Right lobe of liver (tissue), 6 donors: ENCODE measurements at regions not wholly inside any gene's neighbourhood (a gene's known extent, or its start where the extent isn't known, plus 50 kb on each side); places are given as distances from the start of the nearest gene placed in this dataset.

Source experiments
- ATAC-seq, 4 donors: fragments of 200-7000 bp; cut with Tn5 transposase; one replicate each; pipeline ENCODE4 v1.9.1; 2020; ENCODE audit warnings: mild to moderate bottlenecking in 4 of 4, moderate library complexity in 4 of 4
- DNase-seq, 3 donors: peaks; one replicate each; pipeline ENCODE4 v3.0.0-alpha.2; 2020
- H3K27ac ChIP-seq, 3 donors: fragments of 200-600 bp; one replicate each; pipeline ENCODE4 v1.8.0; 2022
- H3K27me3 ChIP-seq, 2 donors: fragments of 200-600 bp; one replicate each; pipeline ENCODE4 v1.8.0; 2022
- H3K36me3 ChIP-seq, 4 donors: fragments of 200-600 bp; sonication (generic) in 1 of 4; one replicate each; pipeline versions ENCODE4 v1.5.1 to v1.8.0; 2017 to 2022; ENCODE audit warnings: control low read depth in 1 of 4
- H3K4me1 ChIP-seq, 4 donors: fragments of 200-600 bp; sonication (generic) in 1 of 4; one replicate each; pipeline versions ENCODE4 v1.5.1 to v1.8.0; 2017 to 2022; ENCODE audit warnings: control low read depth in 1 of 4
- H3K4me3 ChIP-seq, 3 donors: fragments of 200-600 bp; one replicate each; pipeline ENCODE4 v1.8.0; 2022
- H3K9me3 ChIP-seq, 4 donors: fragments of 200-600 bp; sonication (generic) in 1 of 4; one replicate each; pipeline versions ENCODE4 v1.5.1 to v1.8.0; 2017 to 2022; ENCODE audit warnings: control low read depth in 1 of 4
- CTCF ChIP-seq, 4 donors: fragments of 200-600 bp in 3 of 4; fragments of 450-650 bp in 1 of 4; IDR thresholded peaks; one replicate each; pipeline versions ENCODE4 v1.5.1 to v1.8.0; 2016 to 2022; ENCODE audit warnings: antibody characterized with exemption in 4 of 4, mild to moderate bottlenecking in 2 of 4
- POLR2A ChIP-seq: fragments of 450-650 bp; IDR thresholded peaks from one replicate; pipeline ENCODE4 v1.6.1; 2017; ENCODE audit warnings: antibody characterized with exemption, mild to moderate bottlenecking
- WGBS: methylation state at CpG from one replicate; pipeline ENCODE4 v1.1.6; 2018; ENCODE audit warnings: low coverage, low lambda C conversion rate; ENCODE audit not compliant: insufficient coverage; ENCODE audit errors: missing lambda C conversion rate; 5-methylcytosine and 5-hydroxymethylcytosine counted together
- intact Hi-C, 2 donors: fragments of 100-400 bp; cut with DNase I; formaldehyde crosslinking; loops; one replicate each; pipeline versions ENCODE4 v1.11.2 to v1.14.1; 2022
- donor health status: DM: no; HTN: yes; CAD: no.
- donor health status: DM: no; HTN: no; CAD: no.
- donor health status: DM: no; HTN: no; CAD: no.
- donor health status: DM: no; HTN: yes; CAD: no.
- donor health status: DM: no; HTN: yes; CAD: no.

GRCh38 chr21:27062443-27062842 is 95.6 kb upstream of the ADAMTS5 start:
- intact Hi-C loops: no loop called here
- no peak for ATAC-seq
- 40% methylated on average over 1 of the region's 1 CpG for WGBS
- Histone ChIP-seq H3K27ac (no peak overlapping the region), H3K9me3 (no peaks in the 10 kb centered on the region), H3K27me3 (no peaks in the 10 kb centered on the region), H3K4me1 (no peaks in the 10 kb centered on the region), H3K36me3 (no peaks in the 10 kb centered on the region), H3K4me3 (no peak overlapping the region)
- DNase-seq: no peak
- TF ChIP-seq CTCF (IDR thresholded peaks at IDR 0.05): no peak
- no peak for TF ChIP-seq POLR2A

GRCh38 chr21:27061770-27062169 is 94.9 kb upstream of the ADAMTS5 start:
- H3K4me3 ChIP-seq: no peak overlapping the region
- H3K36me3 ChIP-seq: no peaks in the 10 kb centered on the region
- H3K27me3 ChIP-seq: no peaks in the 10 kb centered on the region
- intact Hi-C loops: no loop called here
- TF ChIP-seq CTCF (IDR thresholded peaks at IDR 0.05): no peak
- no peak for TF ChIP-seq POLR2A
- DNase-seq: no peak
- no peaks in the 10 kb centered on the region for H3K4me1 ChIP-seq
- no peaks in the 10 kb centered on the region for H3K9me3 ChIP-seq
- ATAC-seq: no peak
- H3K27ac ChIP-seq: no peak overlapping the region

GRCh38 chr21:27060190-27060589 is 93.3 kb upstream of the ADAMTS5 start:
- H3K27ac ChIP-seq: no peak overlapping the region
- no peak for ATAC-seq
- H3K36me3 ChIP-seq: no peaks in the 10 kb centered on the region
- DNase-seq: no peak
- no peaks in the 10 kb centered on the region for H3K4me1 ChIP-seq
- WGBS: 68% methylated on average over 2 of the region's 2 CpGs
- H3K27me3 ChIP-seq: no peaks in the 10 kb centered on the region
- intact Hi-C loops: no loop called here
- H3K9me3 ChIP-seq: no peaks in the 10 kb centered on the region
- no peak overlapping the region for H3K4me3 ChIP-seq
- TF ChIP-seq POLR2A (no peak), CTCF (IDR thresholded peaks at IDR 0.05) (no peak)

- Histone ChIP-seq H3K4me1 (no peaks in the 10 kb centered on the region), H3K27ac (no peak overlapping the region), H3K36me3 (no peaks in the 10 kb centered on the region), H3K27me3 (no peaks in the 10 kb centered on the region), H3K4me3 (no peak overlapping the region), H3K9me3 (no peaks in the 10 kb centered on the region)
- ATAC-seq (no peak), DNase-seq (no peak)
- 46% methylated on average over 2 of the region's 2 CpGs for WGBS
- intact Hi-C loops: no loop called here
- TF ChIP-seq CTCF (IDR thresholded peaks at IDR 0.05): no peak
- no peak for TF ChIP-seq POLR2A
Measured at GRCh38 chr21:27058673-27059605, 92.1 kb upstream of the ADAMTS5 start.
